HepG2 (cell line): ENCODE measurements at regions not wholly inside any gene's neighbourhood (a gene's known extent, or its start where the extent isn't known, plus 50 kb on each side); places are given as distances from the start of the nearest gene placed in this dataset.

Experiments used
- ATAC-seq: fragments of 200-7000 bp; cut with Tn5 transposase; 3 replicates; pipeline ENCODE4 v1.9.1; 2020; ENCODE audit warnings: mild to moderate bottlenecking, moderate library complexity
- BruUV-seq: library from RNA; stranded (reverse); fragments of 400-500 nt; replicated peaks from 2 replicates; lab custom pipeline; 2021; lab: Mats Ljungman, UMichigan
- CTCF ChIA-PET: fragments of 300-600 bp; formaldehyde crosslinking; extraction: SDS; loops from one replicate; lab custom pipeline; 2021; ENCODE audit warnings: low total read pairs, inconsistent platforms, low intra/inter-chr PET ratio; lab: Yijun Ruan, JAX
- POLR2A ChIA-PET: fragments of 350-600 bp; sonication (Branson Sonifier 250); formaldehyde crosslinking; loops from one replicate; lab custom pipeline; 2020; ENCODE audit warnings: antibody characterized with exemption, inconsistent platforms; lab: Yijun Ruan, JAX
- DNase-seq: peaks from one replicate; pipeline ENCODE4 v3.0.0-alpha.2; 2015; ENCODE audit warnings: low spot score
- FAIRE-seq: peaks from 3 replicates; lab custom pipeline; 2011; peaks lifted over from hg19 to GRCh38; lab: Jason Lieb, UNC
- H2AFZ ChIP-seq: one replicate; pipeline ENCODE4 v1.6.1; 2011; ENCODE audit warnings: low read length, inconsistent platforms
- H3K27ac ChIP-seq: fragments of 300-600 bp; 3 replicates; pipeline ENCODE4 v1.8.0; 2011; ENCODE audit warnings: mixed run types, mild to moderate bottlenecking, mixed read lengths, low read length, inconsistent platforms; ENCODE audit not compliant: insufficient read depth; ENCODE audit errors: extremely low read length
- H3K27me3 ChIP-seq, 2 experiments: fragments of 200-600 bp in 1 of 2; 2 replicates in 1 of 2; 3 replicates in 1 of 2; pipeline versions ENCODE4 v1.6.0 to v1.8.0; 2011; ENCODE audit warnings: low read length in 2 of 2, mild to moderate bottlenecking in 2 of 2, moderate library complexity in 2 of 2, inconsistent platforms in 1 of 2; ENCODE audit not compliant: insufficient read depth in 2 of 2, control insufficient read depth in 1 of 2
- H3K36me3 ChIP-seq, 2 experiments: fragments of 200-600 bp in 1 of 2; replicated peaks in 1 of 2; 2 replicates in 1 of 2; 3 replicates in 1 of 2; pipeline versions ENCODE4 v1.5.1 to v1.8.0; 2011; ENCODE audit warnings: low read length in 2 of 2, inconsistent platforms in 1 of 2; ENCODE audit not compliant: insufficient read depth in 2 of 2, control insufficient read depth in 1 of 2
- H3K4me1 ChIP-seq: 2 replicates; pipeline ENCODE4 v1.5.1; 2012; ENCODE audit warnings: low read length, inconsistent platforms; ENCODE audit not compliant: insufficient read depth
- H3K4me2 ChIP-seq: 2 replicates; pipeline ENCODE4 v1.6.0; 2011; ENCODE audit warnings: low read depth, low read length, inconsistent platforms
- H3K4me3 ChIP-seq, 3 experiments: fragments of 200-600 bp in 1 of 3; sonication (generic), shearing (Covaris generic) in 1 of 3; replicated peaks in 1 of 3; 2 replicates each; pipeline ENCODE4 v1.5.1; 2011 to 2016; ENCODE audit warnings: low read length in 3 of 3, inconsistent platforms in 2 of 3, low read depth in 2 of 3, mild to moderate bottlenecking in 2 of 3, control low read depth in 1 of 3, mixed read lengths in 1 of 3; ENCODE audit not compliant: insufficient read depth in 1 of 3
- H3K79me2 ChIP-seq: one replicate; pipeline ENCODE4 v1.6.1; 2011; ENCODE audit warnings: low read length, inconsistent platforms; ENCODE audit not compliant: insufficient read depth
- H3K9ac ChIP-seq: 2 replicates; pipeline ENCODE4 v1.6.0; 2011; ENCODE audit warnings: mild to moderate bottlenecking, low read depth, low read length, inconsistent platforms; ENCODE audit not compliant: insufficient read depth
- H3K9me3 ChIP-seq: 2 replicates; pipeline ENCODE4 v1.5.1; 2012; ENCODE audit warnings: mild to moderate bottlenecking, low read length
- H4K20me1 ChIP-seq: 2 replicates; pipeline ENCODE4 v1.6.0; 2011; ENCODE audit warnings: inconsistent platforms, mild to moderate bottlenecking, low read length, moderate library complexity; ENCODE audit not compliant: insufficient read depth
- ARNTL ChIP-seq: sonication (generic); formaldehyde crosslinking; IDR thresholded peaks from 2 replicates; pipeline ENCODE4 v1.4.0; 2020; ENCODE audit warnings: mild to moderate bottlenecking, missing genetic modification reagents
- REPIN1 ChIP-seq: sonication (generic); formaldehyde crosslinking; IDR thresholded peaks from 2 replicates; pipeline ENCODE4 v1.8.0; 2022; ENCODE audit warnings: missing genetic modification reagents, low read depth, mild to moderate bottlenecking, borderline replicate concordance
- SCMH1 ChIP-seq: sonication (generic); formaldehyde crosslinking; IDR thresholded peaks from 2 replicates; pipeline ENCODE4 v1.9.0; 2021; ENCODE audit warnings: missing genetic modification reagents, mild to moderate bottlenecking, borderline replicate concordance
- STAT5B ChIP-seq: sonication (generic); formaldehyde crosslinking; IDR thresholded peaks from 2 replicates; pipeline ENCODE4 v1.4.0; 2020; ENCODE audit warnings: missing genetic modification reagents
- ZBTB1 ChIP-seq: sonication (generic); formaldehyde crosslinking; IDR thresholded peaks from 2 replicates; pipeline ENCODE4 v1.4.0; 2020; ENCODE audit warnings: missing genetic modification reagents, borderline replicate concordance
- ZNF234 ChIP-seq: sonication (generic); formaldehyde crosslinking; conservative IDR thresholded peaks from 2 replicates; pipeline ENCODE4 v1.5.1; 2020; ENCODE audit warnings: mild to moderate bottlenecking, missing genetic modification reagents
- ZNF572 ChIP-seq: sonication (generic); formaldehyde crosslinking; IDR thresholded peaks from 2 replicates; pipeline ENCODE4 v1.5.1; 2020; ENCODE audit warnings: mild to moderate bottlenecking, missing genetic modification reagents
- ZNF773 ChIP-seq: sonication (generic); formaldehyde crosslinking; IDR thresholded peaks from 2 replicates; pipeline ENCODE4 v1.4.0; 2020; ENCODE audit warnings: missing genetic modification reagents, borderline replicate concordance
- WGBS: methylation state at CpG from one replicate; pipeline ENCODE4 v1.1.6; 2017; ENCODE audit warnings: low lambda C conversion rate; 5-methylcytosine and 5-hydroxymethylcytosine counted together
- in situ Hi-C: cut with HindIII; loops from 2 replicates; pipeline ENCODE4 v1.10.0; 2017; ENCODE audit warnings: low pct_unique_long_range_greater_than_20kb; ENCODE audit not compliant: extremely low pct_ligation_motif_present
- intact Hi-C: fragments of 100-400 bp; cut with micrococcal nuclease; formaldehyde crosslinking; loops from one replicate; pipeline ENCODE4 v1.10.0; 2022; ENCODE audit not compliant: unreplicated experiment

GRCh38 chr5:52728224-52728623, 59.5 kb upstream of the ITGA1 start (continued):
- TF ChIP-seq REPIN1 (CRISPR knock-in tag): no peak
- no peak for TF ChIP-seq ZNF234
- TF ChIP-seq STAT5B (CRISPR knock-in tag): no peak
- TF ChIP-seq ZNF572 (CRISPR knock-in tag): no peak
- TF ChIP-seq ARNTL: no peak

DNA sequence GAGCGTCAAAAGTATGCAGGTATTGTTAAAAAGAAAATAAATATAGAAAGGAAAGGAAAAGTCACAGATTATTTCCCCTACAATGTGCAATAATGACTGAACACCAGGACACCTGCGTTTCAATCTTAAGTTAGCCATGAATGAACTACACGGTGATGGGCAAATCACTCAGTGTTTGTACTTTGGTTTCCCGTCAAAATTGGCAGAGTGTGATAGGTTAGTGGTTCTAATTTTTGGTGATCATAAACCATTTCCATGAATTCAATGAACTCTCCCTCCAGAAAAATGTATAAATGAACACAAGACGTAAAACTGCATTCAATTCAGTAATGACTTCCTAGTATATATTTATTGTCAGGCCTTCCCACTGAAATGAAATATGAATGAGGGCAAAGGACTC, 59.0 kb upstream of the ITGA1 start:
- intact Hi-C loops: loop anchor here (5.0 kb wide), 1 partner anchor 1354 kb away; no protein-coding TSS in a partner anchor
- Histone ChIP-seq H2AFZ (no peak overlapping the region), H3K4me3 (no peak overlapping the region), H3K27ac (no peak overlapping the region), H3K9me3 (no peaks in the 10 kb centered on the region), H3K36me3 (no peaks in the 10 kb centered on the region), H4K20me1 (no peaks in the 10 kb centered on the region), H3K27me3 (no peaks in the 10 kb centered on the region), H3K4me1 (peaks cover 57% of the 10 kb centered on the region), H3K9ac (no peak overlapping the region)
- FAIRE-seq: no peak
- in situ Hi-C loops: no loop called here
- ChIA-PET POLR2A (no interaction called here), CTCF (no interaction called here)
- no peak for DNase-seq
- 46% methylated on average over 5 of the region's 5 CpGs for WGBS
- no peak for ATAC-seq
- BruUV-seq: no TSS peak
- TF ChIP-seq STAT5B (CRISPR knock-in tag): no peak
- TF ChIP-seq SCMH1 (CRISPR knock-in tag): no peak
- TF ChIP-seq ZBTB1 (CRISPR knock-in tag): no peak
- TF ChIP-seq ZNF773 (CRISPR knock-in tag): no peak
- TF ChIP-seq, all 625 proteins: peak for 0
- Histone ChIP-seq H3K79me2 (no peaks in the 10 kb centered on the region), H3K4me2 (no peak overlapping the region)
